ENCODE measurements at regions not wholly inside any gene's neighbourhood (a gene's known extent, or its start where the extent isn't known, plus 50 kb on each side); places are given as distances from the start of the nearest gene placed in this dataset.

DNA sequence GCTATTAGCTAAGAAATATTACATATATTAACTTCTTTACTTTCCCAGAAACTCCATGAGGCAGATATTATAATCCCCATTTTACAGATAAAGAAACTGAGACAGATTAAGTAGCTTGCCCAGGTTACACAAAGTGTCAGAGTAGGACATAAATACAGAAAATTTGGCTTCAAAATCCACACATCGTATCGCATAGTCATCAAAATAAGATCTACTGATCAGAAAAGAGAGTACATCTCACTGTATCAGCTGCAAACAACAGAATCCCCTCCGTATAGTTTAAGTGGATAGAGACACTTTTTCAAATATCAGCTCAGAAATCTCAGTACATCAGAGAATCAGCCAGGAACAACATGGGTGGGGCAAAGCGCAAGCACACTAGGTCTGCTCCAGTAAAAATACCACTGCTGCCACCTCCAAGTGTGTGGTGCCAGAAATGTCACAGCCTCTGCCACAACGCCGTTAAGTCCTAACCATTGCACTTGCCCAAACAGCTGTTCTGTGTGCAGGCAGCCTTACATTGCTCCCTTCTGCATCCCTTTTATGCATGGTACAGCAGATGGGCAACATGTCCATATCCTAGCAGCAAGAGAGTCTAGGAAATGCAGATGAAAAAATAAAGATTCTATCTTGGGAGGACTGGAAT lies 204.8 kb downstream of the KLF12 start:
- no peak for DNase-seq

DNA sequence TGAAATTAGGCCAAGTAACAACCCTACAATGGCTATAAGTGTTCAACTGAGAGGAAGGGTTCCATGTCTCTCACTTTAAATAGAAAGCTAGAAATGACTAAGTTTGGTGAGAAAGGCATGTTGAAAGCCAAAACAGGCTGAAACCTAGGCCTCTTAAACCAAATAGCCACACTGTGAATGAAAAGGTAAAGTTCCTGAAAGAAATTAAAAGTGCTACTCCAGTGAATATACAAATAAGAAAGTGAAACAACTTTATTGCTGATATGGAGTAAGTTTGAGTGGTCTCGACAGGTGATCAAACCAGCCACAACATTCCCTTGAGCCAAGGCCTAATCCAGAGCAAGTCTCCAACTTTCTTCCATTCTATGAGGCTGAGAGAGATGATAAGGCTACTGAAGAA lies 209.6 kb downstream of the KLF12 start:
- DNase-seq, result no peak

DNA sequence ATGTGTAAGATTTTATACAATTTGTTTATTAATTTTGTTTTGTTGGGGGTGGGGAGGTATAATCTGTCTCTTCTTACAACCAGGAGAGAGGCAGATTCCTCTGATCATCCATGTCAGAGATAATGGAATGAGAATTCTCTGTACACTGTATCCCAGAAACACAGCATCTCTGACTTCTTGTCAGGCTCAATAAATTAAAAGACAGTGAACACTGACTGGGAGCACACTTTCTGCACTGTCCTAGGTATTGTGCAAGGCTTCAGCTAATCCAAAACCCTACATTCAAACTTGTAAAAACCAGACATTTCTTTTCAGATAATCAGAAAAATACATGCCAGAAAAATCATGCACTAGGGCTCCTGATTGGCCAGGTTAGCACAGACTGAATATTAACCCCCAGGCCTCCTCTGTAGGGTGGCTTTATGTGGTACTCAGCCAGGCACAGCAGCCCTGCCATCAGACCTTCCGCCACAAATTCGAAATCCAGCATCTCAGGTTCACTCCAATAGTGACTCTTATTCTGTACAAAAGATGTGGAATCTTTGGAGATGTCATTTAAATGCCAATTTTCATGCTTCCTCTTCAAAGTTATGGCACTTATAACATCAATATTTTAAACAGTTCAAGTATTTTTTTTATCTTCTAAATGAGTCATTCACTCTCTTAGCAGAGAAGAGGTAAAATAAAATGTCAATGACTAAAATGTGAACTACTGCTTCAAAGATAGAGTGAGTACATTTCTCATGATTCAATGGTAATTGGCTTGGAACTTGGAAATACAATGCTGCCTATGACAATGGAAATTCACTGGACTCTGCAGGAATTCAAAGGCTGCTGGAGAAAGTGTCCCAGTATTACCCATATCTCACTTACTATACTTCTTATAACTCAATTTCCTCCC lies 211.5 kb downstream of the KLF12 start:
- no peak for DNase-seq

- DNase-seq, result no peak
These were observed 215.5 kb downstream of the KLF12 start for GRCh38 chr13:73918691-73919090.

- DNase-seq, result no peak
These were observed 220.3 kb downstream of the KLF12 start for GRCh38 chr13:73913751-73914518.

DNA sequence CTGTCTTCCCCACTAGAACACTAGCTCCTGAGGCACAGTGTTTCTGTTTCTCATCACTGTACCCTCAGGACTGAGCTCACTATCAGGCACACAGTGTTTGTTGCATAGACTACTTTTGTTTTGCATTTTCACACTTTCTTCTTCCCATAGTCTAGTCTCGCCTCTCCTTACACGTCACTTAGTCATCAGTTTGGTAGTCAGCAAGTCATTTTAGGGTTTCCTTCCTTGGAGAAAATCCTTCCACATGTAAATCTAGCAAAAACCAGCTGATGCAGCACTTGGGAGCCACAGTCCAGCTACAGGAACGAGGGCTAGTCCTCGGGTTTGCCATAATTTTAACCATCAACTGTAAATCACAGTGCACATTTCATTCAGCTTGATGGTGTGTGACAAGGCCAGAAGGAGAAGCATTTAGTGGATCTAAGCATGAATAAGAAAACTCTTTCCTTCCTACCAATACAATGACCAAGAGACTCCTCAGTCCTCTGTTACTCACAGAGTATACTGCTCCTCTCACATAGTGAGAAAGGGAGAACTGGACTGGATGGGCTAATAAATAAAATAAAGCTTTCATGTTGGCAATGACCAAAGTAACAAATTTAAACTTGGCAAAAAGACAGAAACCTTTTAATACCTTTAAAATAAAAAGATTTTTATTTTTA lies 221.0 kb downstream of the KLF12 start:
- DNase-seq, result no peak

- DNase-seq, result no peak
These were observed 222.8 kb downstream of the KLF12 start for GRCh38 chr13:73911361-73911760.

- no peak for DNase-seq
These were observed 223.5 kb downstream of the KLF12 start for GRCh38 chr13:73910733-73911132.

DNA sequence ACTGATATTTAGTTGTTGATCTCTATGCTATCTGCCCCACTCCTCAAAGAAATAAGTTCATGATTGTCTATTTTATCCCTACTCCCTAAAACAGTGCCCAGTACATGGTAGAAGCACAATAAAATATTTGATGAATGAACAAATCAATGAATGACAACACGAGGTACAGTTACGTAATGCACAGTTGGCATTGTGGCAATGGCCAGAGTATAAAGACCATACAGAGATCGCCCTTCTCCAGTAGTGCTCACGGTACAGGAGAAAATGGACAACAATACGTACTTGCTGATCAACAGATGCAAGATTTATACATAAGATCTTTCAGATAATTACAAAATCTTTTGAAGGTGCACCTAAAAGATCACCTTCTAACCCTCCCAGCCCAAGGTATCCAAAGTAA lies 225.4 kb downstream of the KLF12 start:
- no peak for DNase-seq

- no peak for DNase-seq
These were observed 229.6 kb downstream of the KLF12 start for GRCh38 chr13:73904625-73905024.

DNA sequence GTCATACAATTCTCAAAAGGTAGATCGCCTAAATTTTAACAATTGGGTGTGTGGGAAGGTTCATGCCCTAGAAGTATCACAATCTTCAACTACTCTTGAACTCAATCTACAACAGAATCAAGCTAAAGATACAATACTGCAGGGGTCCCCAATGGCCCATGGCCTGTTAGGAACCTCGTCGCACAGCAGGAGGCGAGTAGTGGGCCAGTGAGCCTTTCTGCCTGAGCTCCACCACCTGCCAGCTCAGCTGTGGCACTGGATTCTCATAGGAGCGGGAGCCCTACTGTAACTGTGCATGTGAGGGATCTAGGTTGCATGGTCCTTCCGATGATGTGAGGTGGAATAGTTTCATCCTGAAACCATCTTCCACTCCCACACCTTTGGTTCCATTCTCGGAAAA lies 230.6 kb downstream of the KLF12 start:
- no peak for DNase-seq

GRCh38 chr13:73902847-73903246 lies 231.4 kb downstream of the KLF12 start:
- DNase-seq, result no peak

- no peak for DNase-seq
These were observed 231.9 kb downstream of the KLF12 start for GRCh38 chr13:73902296-73902695.

- no peak for DNase-seq
These were observed 232.7 kb downstream of the KLF12 start for GRCh38 chr13:73901324-73902068.

DNA sequence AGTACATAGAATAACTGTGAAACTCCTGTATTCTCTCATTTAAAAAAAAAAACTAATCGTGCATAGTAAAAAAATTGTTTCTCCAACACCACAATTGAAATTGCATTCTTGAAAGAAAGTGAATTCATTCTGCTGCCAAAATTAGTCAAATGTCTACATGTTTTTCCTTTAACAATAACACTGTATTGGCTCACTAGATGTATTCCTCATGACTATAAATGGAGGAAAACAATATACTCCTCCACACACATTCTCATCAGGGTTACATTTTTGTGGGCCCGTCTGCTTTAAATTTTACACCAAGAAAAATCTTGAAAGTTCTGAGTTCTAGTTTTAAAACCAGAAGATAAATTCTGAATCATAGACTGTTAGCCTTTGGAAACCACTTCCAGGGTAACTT lies 233.6 kb downstream of the KLF12 start:
- no peak for DNase-seq

- DNase-seq, result no peak
These were observed 235.3 kb downstream of the KLF12 start for GRCh38 chr13:73898899-73899298.

GRCh38 chr13:73898276-73898675 lies 235.9 kb downstream of the KLF12 start:
- DNase-seq, result no peak

DNA sequence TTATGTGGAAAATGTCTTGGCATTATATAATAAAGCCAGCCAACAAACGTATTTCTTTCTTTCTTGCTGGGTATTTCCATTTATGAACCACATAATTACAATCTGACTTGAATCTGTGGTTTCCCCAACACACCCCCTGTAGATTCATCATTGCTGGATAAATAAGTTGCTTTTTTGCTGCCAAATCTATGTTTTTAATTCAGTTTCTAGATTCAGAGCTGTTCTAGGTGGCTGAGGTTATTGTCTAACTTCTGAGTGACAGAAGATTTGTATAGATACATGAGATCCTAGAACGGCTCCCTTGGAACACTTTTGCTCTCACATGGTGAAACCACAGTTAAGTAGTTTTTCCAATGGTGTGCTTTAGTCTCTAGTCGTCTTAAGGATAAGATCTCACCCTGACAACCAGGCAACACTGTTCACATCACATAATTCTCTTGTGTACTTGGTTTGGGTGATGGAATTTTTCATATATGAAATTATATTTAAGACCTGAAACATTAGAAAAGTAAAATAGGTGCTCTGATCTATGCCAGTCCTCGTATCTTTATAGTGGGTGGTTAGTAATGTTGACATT lies 239.1 kb downstream of the KLF12 start:
- no peak for DNase-seq

GRCh38 chr13:73893833-73894232 lies 240.4 kb downstream of the KLF12 start:
- DNase-seq, result no peak

- DNase-seq, result no peak
These were observed 242.4 kb downstream of the KLF12 start for GRCh38 chr13:73891805-73892204.

GRCh38 chr13:73883162-73883561 lies 251.0 kb downstream of the KLF12 start:
- DNase-seq, result no peak

- DNase-seq, result no peak
These were observed 253.8 kb downstream of the KLF12 start for GRCh38 chr13:73880365-73880764.

Measured in GF-D8 (cell line).